ENCODE measurements at regions not wholly inside any gene's neighbourhood (a gene's known extent, or its start where the extent isn't known, plus 50 kb on each side); places are given as distances from the start of the nearest gene placed in this dataset.
A peak's percentile ranks its signal among the peaks of the same experiment; 100 is the strongest.
"Not testable (repeated sequence)": the region's sequence is repeated elsewhere in the genome, so short reads cannot be mapped to it uniquely, and the experiment has no call there.

- ATAC-seq: peak; percentile 55 to 63
Observed at GRCh38 chr22:40094485-40094884, 83.2 kb upstream of the TNRC6B start.

DNA sequence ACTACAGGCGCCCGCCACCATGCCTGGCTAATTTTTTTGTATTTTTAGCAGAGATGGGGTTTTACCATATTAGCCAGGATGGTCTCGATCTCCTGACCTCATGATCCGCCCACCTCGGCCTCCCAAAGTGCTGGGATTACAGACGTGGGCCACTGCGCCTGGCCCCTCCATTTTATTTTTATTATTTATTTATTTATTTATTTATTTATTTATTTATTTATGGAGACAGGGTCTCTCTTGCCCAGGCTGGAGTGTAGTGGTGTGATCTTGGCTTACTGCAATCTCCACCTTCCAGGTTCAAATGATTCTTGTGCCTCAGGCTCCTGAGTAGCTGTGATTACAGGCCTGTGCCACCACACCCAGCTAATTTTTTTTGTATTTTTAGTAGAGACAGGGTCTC is 77.8 kb upstream of the TNRC6B start:
- not testable (repeated sequence) for ATAC-seq

DNA sequence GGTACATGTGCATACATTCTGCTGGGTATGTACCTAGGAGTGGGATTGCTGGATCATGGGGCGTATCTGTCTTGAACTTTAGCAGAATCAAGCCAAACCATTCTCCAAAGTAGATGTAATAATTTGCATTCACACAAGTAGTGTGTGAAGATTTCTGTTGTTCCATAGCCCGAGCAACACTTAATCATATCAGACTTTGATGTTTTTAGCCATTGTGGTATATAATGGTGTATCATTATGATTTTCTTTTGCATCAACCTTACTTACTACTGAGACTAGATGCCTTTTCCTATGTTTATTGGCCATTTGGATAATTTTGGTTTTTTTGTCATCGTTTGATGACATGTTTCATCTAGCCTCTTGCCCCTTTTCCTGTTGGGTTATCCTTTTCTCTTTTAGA is 72.0 kb upstream of the TNRC6B start:
- peak; percentile 32 to 45 for ATAC-seq

DNA sequence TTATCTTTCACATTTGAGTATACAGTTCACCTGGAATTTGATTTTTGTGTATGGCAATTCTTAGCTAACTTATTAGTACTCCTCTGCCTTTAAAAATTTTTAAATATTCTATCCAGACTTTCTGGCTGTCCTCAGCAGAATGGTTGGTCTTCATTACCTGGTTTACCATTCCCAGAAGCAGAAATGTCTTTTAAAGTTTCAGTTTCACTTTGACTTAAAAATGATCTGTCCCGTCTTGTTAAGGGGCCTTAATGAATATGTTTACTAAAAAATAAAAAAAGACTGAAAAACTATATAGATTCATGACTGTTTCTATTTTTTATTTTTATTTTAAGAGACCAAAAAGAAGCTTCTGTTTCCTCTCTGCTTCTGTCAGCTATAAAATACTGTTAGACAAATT is 70.5 kb upstream of the TNRC6B start:
- peak; percentile 53 for ATAC-seq

DNA sequence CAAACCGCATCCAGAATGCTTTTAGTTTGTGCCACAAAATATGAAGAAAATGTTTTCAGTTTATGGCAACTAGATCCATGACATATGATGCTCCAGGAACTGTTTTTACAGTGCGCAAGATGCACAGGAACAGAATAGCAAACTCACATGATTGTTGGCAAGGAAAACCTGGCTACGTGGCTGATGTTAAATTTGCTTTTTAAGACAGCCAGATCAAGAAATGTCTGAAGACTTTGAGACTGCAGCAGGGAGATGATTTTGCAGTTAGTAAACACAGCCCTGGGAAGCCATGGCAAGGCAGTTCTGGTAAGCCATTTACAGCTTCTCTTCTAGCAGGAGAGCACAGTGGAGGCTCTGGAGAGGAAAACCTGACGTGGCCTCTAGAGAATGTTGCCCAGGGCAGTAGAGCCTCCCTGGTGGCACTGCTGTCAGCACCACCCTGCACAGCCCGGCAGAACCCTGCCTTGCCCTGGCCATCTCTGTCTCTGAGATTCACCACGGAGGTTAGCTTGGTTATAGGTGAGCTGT is 69.8 kb upstream of the TNRC6B start:
- peak in 1 of 2 donors; percentile 39 for ATAC-seq

DNA sequence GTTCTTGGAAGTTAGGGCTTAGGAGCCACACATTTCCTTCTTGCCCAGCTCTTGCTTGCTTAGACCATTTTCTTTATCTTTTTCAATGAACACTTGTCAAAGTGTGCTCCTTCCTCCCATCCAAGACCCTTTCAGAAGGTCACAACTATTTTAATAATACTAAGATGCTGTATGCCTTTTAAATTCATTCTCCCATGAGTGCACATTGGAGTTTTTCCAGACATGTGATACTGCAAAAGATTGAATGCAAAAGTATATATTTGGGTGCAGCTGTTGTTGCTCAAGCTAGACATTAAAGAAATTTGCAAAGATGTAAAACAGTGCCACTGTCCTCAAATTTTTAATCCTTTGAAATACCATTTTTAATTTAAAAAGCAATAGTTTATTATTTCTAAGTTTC is 69.3 kb upstream of the TNRC6B start:
- no peak for ATAC-seq

DNA sequence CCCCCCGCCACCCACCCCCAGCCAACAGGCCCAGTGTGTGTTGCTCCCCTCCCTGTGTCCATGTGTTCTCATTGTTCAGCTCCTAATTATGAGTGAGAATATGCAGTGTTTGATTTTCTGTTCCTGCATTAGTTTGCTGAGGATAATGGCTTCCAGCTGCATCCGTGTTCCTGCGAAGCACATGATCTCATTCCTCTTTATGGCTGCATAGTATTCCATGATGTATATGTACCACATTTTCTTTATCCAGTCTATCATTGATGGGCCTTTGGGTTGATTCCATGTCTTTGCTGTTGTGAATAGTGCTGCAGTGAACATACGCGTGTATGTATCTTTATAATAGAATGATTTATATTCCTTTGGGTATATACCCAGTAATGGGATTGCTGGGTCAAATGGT is 68.8 kb upstream of the TNRC6B start:
- not testable (repeated sequence) for ATAC-seq

DNA sequence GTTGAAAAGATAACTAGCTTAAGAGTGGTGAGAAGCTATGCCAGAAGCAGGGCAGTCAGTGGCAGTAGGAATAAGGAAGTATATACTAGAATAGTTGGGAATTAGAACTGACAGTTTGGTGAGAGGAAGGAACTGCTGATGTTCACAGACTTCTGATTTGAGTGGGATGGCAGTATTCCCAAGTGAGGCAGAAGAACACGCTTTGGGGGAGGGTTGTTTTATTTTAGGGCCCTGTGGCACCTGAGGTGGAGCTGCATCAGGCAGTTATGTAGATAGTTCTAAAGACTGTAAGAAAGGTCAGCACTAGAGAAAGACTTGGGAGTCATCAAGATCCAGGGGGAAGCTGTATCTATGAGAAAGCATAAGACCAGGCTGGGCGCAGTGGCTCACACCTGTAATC is 66.3 kb upstream of the TNRC6B start:
- no peak for ATAC-seq

- ATAC-seq: peak; percentile 51 to 61
Observed at GRCh38 chr22:40112595-40112994, 65.1 kb upstream of the TNRC6B start.

- no peak for ATAC-seq
Observed at GRCh38 chr22:40113696-40114095, 64.0 kb upstream of the TNRC6B start.

DNA sequence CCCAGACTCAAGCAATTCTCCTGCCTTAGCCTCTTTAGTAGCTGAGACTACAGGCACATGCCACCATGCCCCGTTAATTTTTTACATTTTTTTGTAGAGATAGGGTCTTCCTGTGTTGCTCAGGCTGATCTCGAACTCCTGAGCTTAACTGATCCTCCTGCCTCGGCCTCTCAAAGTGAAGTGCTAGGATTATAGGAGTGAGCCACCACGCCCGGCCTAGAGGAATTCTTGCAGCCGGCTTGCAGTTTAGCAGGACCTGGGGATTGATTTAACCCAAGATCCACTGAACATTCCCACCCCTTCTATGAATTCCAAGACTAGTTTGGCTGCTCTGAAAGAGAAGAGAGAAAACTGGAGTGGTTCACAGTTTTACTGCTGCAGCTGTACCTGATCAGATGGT is 63.3 kb upstream of the TNRC6B start:
- no peak for ATAC-seq

GRCh38 chr22:40116496-40117200 is 61.1 kb upstream of the TNRC6B start:
- peak; percentile 43 to 44 for ATAC-seq

- no peak for ATAC-seq
Observed at GRCh38 chr22:40118979-40119378, 58.7 kb upstream of the TNRC6B start.

GRCh38 chr22:40120848-40121247 is 56.9 kb upstream of the TNRC6B start:
- no peak for ATAC-seq

DNA sequence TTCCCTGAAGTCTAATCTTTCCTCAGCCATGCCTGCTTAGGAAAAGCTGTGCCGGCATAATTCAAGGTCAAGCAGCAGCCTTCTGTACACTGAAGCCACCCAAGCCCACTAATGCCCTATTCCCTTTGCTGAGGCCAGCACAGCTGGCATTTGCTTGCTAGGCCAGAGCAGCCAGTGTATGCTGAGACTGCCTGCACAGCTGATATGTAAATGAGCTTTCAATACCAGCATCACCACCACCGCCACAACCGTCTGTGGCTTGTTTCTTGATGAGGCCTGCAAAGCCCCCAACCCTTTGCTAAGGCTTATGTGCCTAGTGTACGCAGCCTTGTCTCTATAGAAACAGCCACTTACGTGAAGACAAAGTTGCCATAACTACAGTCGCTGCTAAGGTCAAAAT is 56.3 kb upstream of the TNRC6B start:
- no peak for ATAC-seq

DNA sequence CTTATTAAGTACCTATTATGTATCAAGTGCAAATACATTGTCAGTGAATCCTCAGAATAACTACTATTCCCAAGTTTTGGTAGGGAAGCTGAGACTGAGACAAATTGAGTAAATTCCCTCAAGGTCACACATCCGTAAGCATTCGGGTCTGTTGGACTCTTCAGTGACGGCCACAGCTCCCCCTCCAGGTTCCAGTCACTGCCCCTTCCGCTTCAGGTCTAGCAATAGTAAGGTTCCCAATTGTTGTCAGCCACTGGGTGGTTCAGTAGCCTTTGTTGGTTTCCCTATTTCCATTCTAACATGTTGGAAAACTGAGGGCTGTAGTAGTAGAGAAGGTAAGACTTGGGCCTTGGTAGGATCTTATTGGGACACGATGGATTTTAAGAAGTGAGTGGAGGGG is 54.9 kb upstream of the TNRC6B start:
- ATAC-seq: no peak

DNA sequence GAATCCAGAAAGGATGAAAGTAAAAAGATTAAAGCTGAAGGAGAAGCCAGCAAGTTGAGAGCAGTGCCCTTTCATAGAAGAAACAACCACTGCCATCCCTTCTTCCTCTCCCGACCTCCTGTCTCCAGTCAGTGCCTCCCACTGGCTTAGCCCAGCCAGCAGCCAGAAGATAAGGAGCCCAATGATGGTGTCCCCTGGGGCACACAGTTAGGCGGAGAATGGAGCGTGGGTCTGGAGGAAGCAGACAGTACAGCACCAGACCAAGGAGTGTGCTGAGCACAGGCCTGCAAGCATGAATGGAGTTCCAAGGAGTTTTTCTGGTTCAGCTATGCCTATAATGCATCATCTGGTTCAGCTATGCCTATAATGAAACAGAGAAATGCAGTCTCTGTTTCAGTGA is 54.3 kb upstream of the TNRC6B start:
- ATAC-seq: no peak

Data from activated CD4-positive, CD25-positive, alpha-beta regulatory T cell treated with anti-CD3 and anti-CD28 coated beads, Interleukin-2, amount 50 U/mL, for 24 hours (primary cell).